Stimulated activated CD4-positive, alpha-beta T cell treated with anti-CD3 and anti-CD28 coated beads, Interleukin-15, amount 100 ng/mL, for 1 hour (primary cell): ENCODE measurements at regions not wholly inside any gene's neighbourhood (a gene's known extent, or its start where the extent isn't known, plus 50 kb on each side); places are given as distances from the start of the nearest gene placed in this dataset.

Source experiments
- DNase-seq, 2 donors: peaks; one replicate each; pipeline ENCODE4 v3.0.0-alpha.2; 2020; ENCODE audit warnings: low read depth in 1 of 2, low spot score in 1 of 2

DNA sequence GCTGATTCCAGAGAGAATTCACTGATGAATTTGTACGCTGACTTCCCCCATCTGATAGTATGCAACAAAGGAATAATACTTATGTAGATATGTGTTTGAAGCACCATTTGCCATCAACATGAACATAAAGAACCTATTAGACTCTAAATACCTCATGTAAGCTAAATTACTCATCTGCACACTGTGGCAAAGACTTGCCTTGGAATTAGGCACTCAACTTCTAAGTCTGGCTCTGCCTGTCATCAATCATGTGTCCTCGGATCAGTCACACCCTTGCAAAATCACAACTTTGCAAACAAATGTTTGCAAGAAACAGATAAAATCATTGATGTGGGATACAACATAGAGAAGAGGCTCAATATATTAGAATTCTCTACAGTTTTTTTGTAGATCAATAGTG is 169.9 kb upstream of the LDB2 start:
- no peak for DNase-seq

DNA sequence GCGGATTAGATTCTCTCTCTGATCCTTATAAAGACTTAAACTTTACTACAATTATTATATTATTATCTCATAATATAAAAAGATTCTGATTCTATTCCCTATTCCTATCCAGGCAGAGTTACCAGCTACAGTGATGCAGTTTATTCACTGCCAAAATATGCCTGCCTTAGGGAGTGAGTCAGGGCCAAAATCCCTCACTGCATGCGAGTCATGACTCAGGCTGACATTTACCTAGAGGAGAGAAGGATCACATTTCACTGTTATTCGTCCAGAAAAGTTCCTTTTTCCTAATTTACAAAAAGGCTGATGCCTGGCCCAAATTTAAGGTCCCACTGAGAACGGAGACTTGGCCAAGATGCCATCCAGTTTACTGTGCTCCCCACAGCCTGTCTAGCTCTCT is 168.5 kb upstream of the LDB2 start:
- DNase-seq: no peak

- no peak for DNase-seq
Measured at GRCh38 chr4:17066236-17066635, 167.8 kb upstream of the LDB2 start.

DNA sequence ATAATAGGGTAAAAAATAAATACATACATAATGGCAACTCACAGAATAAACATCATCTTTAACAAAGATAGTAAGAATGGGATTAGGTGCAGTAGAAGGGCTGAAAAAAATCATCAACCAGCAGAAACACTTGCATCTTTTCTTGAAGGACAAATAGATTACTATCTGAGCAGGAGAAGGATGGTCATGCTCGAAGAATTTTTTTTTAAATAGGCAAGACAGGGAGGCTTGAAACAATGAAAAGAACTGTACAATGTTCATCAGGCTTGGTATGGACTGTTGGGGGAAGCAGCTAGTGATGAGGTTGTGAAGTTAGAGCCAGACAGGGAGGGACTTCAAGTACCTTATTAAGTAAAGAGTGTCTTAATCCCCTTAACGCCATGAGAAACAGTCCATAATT is 167.4 kb upstream of the LDB2 start:
- DNase-seq: no peak

GRCh38 chr4:17064959-17065358 is 166.5 kb upstream of the LDB2 start:
- DNase-seq: no peak

- no peak for DNase-seq
Measured at GRCh38 chr4:17063888-17064287, 165.4 kb upstream of the LDB2 start.

GRCh38 chr4:17060230-17060629 is 161.8 kb upstream of the LDB2 start:
- no peak for DNase-seq

GRCh38 chr4:17058916-17059741 is 160.7 kb upstream of the LDB2 start:
- no peak for DNase-seq

GRCh38 chr4:17058536-17058915 is 160.1 kb upstream of the LDB2 start:
- DNase-seq: no peak

DNA sequence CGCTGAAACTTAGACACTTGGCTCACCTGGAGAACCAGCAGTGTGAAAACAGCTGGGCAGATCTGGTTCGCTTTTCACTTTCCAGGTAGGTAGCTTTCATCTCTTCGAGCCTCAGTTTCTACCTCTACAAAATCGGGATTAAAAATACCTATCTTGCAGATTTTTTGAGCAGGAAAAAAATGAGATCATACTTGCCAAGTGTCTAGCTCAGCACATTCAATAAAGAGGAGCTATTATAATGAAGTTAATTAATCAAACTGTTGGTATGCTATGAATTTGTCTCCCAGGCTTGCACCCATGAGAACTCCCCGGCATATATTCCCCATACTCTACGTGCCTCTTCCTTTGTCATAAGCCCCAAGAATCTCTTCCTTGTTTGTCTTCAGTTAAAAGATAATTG is 158.6 kb upstream of the LDB2 start:
- DNase-seq: no peak

DNA sequence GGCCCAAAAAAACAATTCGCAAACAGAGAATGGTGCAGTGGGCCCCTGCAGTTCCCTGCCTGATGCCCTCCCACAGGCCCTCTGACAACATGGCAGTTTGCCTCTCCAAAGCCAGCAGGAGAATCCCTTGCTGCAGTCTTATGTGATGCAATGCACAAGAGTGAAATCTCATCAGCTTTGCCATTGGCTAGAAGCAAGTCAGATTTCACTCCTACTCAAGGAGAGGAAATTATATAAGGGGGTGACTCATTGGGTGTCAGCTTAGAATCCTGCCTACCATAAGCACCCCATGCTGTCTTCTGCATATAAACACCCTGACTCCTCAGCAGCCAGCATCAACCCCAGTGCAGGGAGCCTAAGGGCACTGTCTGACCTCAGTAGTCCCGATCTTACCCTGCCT is 157.3 kb upstream of the LDB2 start:
- DNase-seq: no peak

- no peak for DNase-seq
Measured at GRCh38 chr4:17045866-17046265, 147.4 kb upstream of the LDB2 start.

DNA sequence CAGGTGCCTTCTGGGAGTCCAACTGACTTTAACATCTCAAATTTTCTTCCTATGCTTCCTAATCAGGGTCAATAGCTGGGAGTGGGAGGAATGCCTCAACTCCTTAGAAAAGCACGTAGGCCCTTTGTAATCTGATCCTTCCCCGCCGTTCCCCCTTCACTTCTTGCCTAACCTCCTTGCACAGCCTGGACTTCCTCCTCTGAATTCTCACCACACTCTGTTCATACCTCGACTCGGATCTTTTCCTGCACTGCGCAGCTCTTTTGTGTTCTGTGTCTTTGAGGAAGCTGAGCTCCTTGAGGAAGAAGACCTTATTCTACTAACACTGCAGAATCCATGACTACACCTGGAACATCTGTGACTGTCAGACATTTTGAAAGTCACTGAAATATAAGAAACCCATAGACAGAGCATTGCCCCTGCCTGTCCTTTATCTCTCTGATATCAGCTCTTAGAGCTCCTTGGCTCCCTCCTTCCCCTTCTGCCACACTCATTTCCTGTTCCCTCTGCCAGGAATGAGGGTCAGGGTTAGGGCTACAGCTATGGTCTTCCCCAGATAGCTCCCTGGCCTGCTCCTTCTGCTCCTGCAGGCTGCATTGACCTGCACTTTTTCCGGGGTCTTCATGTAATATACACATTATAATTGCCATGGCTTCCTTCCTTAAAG is 140.2 kb upstream of the LDB2 start:
- DNase-seq: no peak

GRCh38 chr4:17033768-17034181 is 135.3 kb upstream of the LDB2 start:
- no peak for DNase-seq

- no peak for DNase-seq
Measured at GRCh38 chr4:17033025-17033767, 134.8 kb upstream of the LDB2 start.

- no peak for DNase-seq
Measured at GRCh38 chr4:17030543-17030942, 132.1 kb upstream of the LDB2 start.

- DNase-seq: no peak
Measured at GRCh38 chr4:17029964-17030363, 131.5 kb upstream of the LDB2 start.

GRCh38 chr4:17029432-17029831 is 131.0 kb upstream of the LDB2 start:
- DNase-seq: no peak

DNA sequence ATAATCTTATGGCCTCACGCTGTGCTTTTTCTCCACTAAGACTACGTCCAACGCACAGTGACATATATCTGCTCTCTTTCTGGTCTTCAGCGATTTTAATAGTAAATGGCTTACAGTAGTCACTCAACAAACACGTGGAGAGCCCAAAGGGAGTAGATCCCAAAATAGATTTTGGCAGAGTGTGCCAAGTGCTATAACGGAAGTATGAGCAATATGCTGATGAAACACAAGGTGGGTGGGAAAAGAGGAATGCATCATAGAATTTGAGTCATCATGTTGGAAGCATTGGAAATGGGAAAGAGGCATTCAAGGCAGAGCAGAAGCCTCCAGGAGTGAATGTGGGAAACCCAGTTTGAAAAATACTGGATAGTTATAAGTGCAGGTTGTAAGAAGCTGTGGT is 129.1 kb upstream of the LDB2 start:
- no peak for DNase-seq

GRCh38 chr4:17024425-17024824 is 126.0 kb upstream of the LDB2 start:
- no peak for DNase-seq

DNA sequence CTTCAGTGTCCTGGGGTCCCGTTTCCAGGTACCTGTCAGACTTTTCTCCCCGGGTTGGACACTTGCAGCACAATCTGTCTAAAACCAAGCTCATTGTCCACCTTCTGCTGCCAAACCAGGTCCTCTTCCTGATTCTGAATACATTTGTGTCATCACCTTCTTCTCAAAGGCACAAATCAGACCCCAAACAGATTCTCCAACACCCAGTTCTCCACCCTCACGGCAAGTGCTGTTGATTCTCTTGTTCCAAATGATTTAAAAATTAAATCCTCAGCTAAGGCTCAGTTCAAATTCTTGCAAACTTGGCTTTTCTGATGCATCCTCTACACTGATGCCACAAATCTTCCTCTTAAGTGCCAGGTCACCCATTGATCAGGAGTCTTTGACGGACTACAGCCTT is 122.5 kb upstream of the LDB2 start:
- no peak for DNase-seq

DNA sequence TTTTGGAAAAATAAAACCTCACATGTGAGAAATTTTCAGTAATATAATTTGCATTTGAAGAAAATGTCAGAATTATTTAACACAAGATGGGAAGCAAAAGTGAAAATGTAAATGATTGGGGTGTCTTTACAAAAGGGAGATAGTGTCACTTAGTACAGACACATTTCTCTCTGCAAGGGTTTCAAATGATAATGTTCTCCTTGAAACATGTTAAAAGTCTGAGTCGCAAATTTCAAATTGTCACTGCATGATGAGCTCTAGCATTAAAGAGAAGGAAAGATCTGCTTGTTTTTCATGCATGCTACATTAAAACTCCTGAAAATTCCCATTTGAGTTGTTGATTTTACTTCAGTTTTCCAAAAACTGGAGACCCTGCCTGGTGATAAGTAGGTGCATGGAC is 122.0 kb upstream of the LDB2 start:
- no peak for DNase-seq
